PC-3 (cell line): ENCODE measurements at regions not wholly inside any gene's neighbourhood (a gene's known extent, or its start where the extent isn't known, plus 50 kb on each side); places are given as distances from the start of the nearest gene placed in this dataset.
"Not testable (repeated sequence)": the region's sequence is repeated elsewhere in the genome, so short reads cannot be mapped to it uniquely, and the experiment has no call there.

Source experiments
- ATAC-seq: fragments of 200-7000 bp; cut with Tn5 transposase; 2 replicates; pipeline ENCODE4 v1.9.1; 2020; ENCODE audit warnings: mild to moderate bottlenecking, moderate library complexity
- BruUV-seq: library from RNA; stranded (reverse); fragments of 400-500 nt; replicated peaks from 2 replicates; lab custom pipeline; 2021; lab: Mats Ljungman, UMichigan
- CTCF ChIA-PET: fragments of 300-600 bp; sonication (Branson Sonifier 250); formaldehyde crosslinking; loops from one replicate; lab custom pipeline; 2022; ENCODE audit warnings: antibody characterized with exemption; lab: Charles Lee
- POLR2A ChIA-PET: fragments of 300-600 bp; sonication (Branson Sonifier 250); formaldehyde crosslinking; loops from one replicate; lab custom pipeline; 2022; ENCODE audit warnings: antibody characterized with exemption; ENCODE audit not compliant: unreplicated experiment; lab: Charles Lee
- DNase-seq: peaks from one replicate; pipeline ENCODE4 v3.0.0-alpha.2; 2015
- H2AFZ ChIP-seq: fragments of 300-600 bp; sonication (generic); 2 replicates; pipeline ENCODE4 v1.6.0; 2016; ENCODE audit warnings: antibody characterized with exemption, low read length
- H3F3A ChIP-seq: fragments of 300-600 bp; sonication (generic); one replicate; pipeline ENCODE4 v1.6.0; 2017; ENCODE audit warnings: antibody characterized with exemption, low read length, control low read depth, mild to moderate bottlenecking; ENCODE audit not compliant: unreplicated experiment
- H3K27ac ChIP-seq: fragments of 300-600 bp; sonication (generic); 2 replicates; pipeline ENCODE4 v1.5.1; 2016; ENCODE audit warnings: mild to moderate bottlenecking, low read length
- H3K27me3 ChIP-seq: fragments of 300-600 bp; sonication (generic); 2 replicates; pipeline ENCODE4 v1.6.1; 2016; ENCODE audit warnings: low read length, mixed read lengths
- H3K36me3 ChIP-seq: fragments of 300-600 bp; sonication (generic); 2 replicates; pipeline ENCODE4 v1.6.1; 2016; ENCODE audit warnings: low read depth, mixed run types, low read length, mixed read lengths
- H3K4me1 ChIP-seq: fragments of 300-600 bp; sonication (generic); 2 replicates; pipeline ENCODE4 v1.5.1; 2016; ENCODE audit warnings: low read length; ENCODE audit not compliant: insufficient read depth
- H3K4me2 ChIP-seq: fragments of 300-600 bp; sonication (generic); 2 replicates; pipeline ENCODE4 v1.6.0; 2016; ENCODE audit warnings: low read length
- H3K4me3 ChIP-seq: fragments of 300-600 bp; sonication (generic); 2 replicates; pipeline ENCODE4 v1.5.1; 2016; ENCODE audit warnings: mild to moderate bottlenecking, low read length, mixed read lengths
- H3K79me2 ChIP-seq: fragments of 300-600 bp; sonication (generic); 2 replicates; pipeline ENCODE4 v1.6.1; 2017; ENCODE audit warnings: low read length, mixed read lengths
- H3K9ac ChIP-seq: fragments of 300-600 bp; sonication (generic); 2 replicates; pipeline ENCODE4 v1.6.0; 2016; ENCODE audit warnings: mild to moderate bottlenecking, low read length
- H3K9me2 ChIP-seq: fragments of 300-600 bp; sonication (generic); replicated peaks from 2 replicates; pipeline ENCODE4 v1.6.1; 2016; ENCODE audit warnings: mixed run types, low read length, mixed read lengths
- H3K9me3 ChIP-seq: fragments of 300-600 bp; sonication (generic); 2 replicates; pipeline ENCODE4 v1.6.1; 2016; ENCODE audit warnings: low read length, mixed read lengths
- H4K20me1 ChIP-seq: fragments of 300-600 bp; sonication (generic); 2 replicates; pipeline ENCODE4 v1.6.1; 2016; ENCODE audit warnings: low read length, mixed read lengths
- CTCF ChIP-seq: fragments of 300-600 bp; sonication (generic); conservative IDR thresholded peaks from 2 replicates; pipeline ENCODE4 v1.5.1; 2017; ENCODE audit warnings: antibody characterized with exemption, low read depth, mild to moderate bottlenecking, low read length
- EZH2 ChIP-seq: fragments of 300-600 bp; sonication (generic); IDR thresholded peaks from one replicate; pipeline ENCODE4 v1.6.1; 2017; ENCODE audit warnings: antibody characterized with exemption, mild to moderate bottlenecking, low read length; ENCODE audit not compliant: unreplicated experiment
- EZH2phosphoT487 ChIP-seq: fragments of 300-600 bp; sonication (generic); IDR thresholded peaks from 2 replicates; pipeline ENCODE4 v1.6.1; 2018; ENCODE audit warnings: mild to moderate bottlenecking, antibody characterized with exemption, low read length, borderline replicate concordance
- intact Hi-C: fragments of 100-400 bp; cut with micrococcal nuclease; formaldehyde crosslinking; loops from 2 replicates; pipeline ENCODE4 v1.9.0; 2023

- no peak for DNase-seq
- Histone ChIP-seq H3K9me2 (no peaks in the 10 kb centered on the region), H4K20me1 (no peaks in the 10 kb centered on the region), H3K4me2 (no peak overlapping the region), H3K4me3 (no peak overlapping the region), H3F3A (no peaks in the 10 kb centered on the region), H3K27me3 (no peaks in the 10 kb centered on the region), H3K9ac (no peak overlapping the region), H3K36me3 (no peaks in the 10 kb centered on the region), H2AFZ (no peak overlapping the region), H3K27ac (no peak overlapping the region), H3K79me2 (no peaks in the 10 kb centered on the region), H3K9me3 (no peaks in the 10 kb centered on the region), H3K4me1 (no peaks in the 10 kb centered on the region)
- ChIA-PET CTCF (no interaction called here), POLR2A (no interaction called here)
- no peak for TF ChIP-seq EZH2
- no peak for TF ChIP-seq EZH2phosphoT487
- no peak for TF ChIP-seq CTCF
- intact Hi-C loops, result no loop called here
- no peak for ATAC-seq
- BruUV-seq, result no TSS peak
Observed at GRCh38 chr12:124087266-124088051, 114.4 kb downstream of the ZNF664 start.

- ChIA-PET CTCF (no interaction called here), POLR2A (no interaction called here)
- H3K4me3 ChIP-seq, result no peak overlapping the region
- H3K27ac ChIP-seq, result no peak overlapping the region
- no peak overlapping the region for H3K4me2 ChIP-seq
- H3K9me2 ChIP-seq, result no peaks in the 10 kb centered on the region
- DNase-seq (no peak), ATAC-seq (no peak)
- no peak overlapping the region for H2AFZ ChIP-seq
- H3K4me1 ChIP-seq, result no peaks in the 10 kb centered on the region
- BruUV-seq, result no TSS peak
- no peaks in the 10 kb centered on the region for H3K27me3 ChIP-seq
- no peaks in the 10 kb centered on the region for H3K9me3 ChIP-seq
- H4K20me1 ChIP-seq, result no peaks in the 10 kb centered on the region
- intact Hi-C loops, result no loop called here
- H3K79me2 ChIP-seq, result no peaks in the 10 kb centered on the region
- no peaks in the 10 kb centered on the region for H3K36me3 ChIP-seq
- TF ChIP-seq EZH2phosphoT487 (no peak), CTCF (no peak), EZH2 (no peak)
- H3K9ac ChIP-seq, result no peak overlapping the region
- no peaks in the 10 kb centered on the region for H3F3A ChIP-seq
Observed at GRCh38 chr12:124088217-124088907, 115.3 kb downstream of the ZNF664 start.

GRCh38 chr12:124089181-124089914 lies 116.3 kb downstream of the ZNF664 start:
- H3F3A ChIP-seq, DNase-seq, H3K9me3 ChIP-seq, H3K9me2 ChIP-seq, intact Hi-C loops, H3K9ac ChIP-seq, POLR2A ChIA-PET, H4K20me1 ChIP-seq, H3K27ac ChIP-seq, H3K4me2 ChIP-seq, H3K27me3 ChIP-seq, CTCF ChIA-PET, H3K4me1 ChIP-seq, H3K4me3 ChIP-seq, H3K79me2 ChIP-seq, BruUV-seq, H3K36me3 ChIP-seq, ATAC-seq: not testable (repeated sequence)
- peak overlapping the region; percentile 43; the same call in 1 of the 2 replicates for H2AFZ ChIP-seq
